Superior temporal gyrus (tissue), 1 donor: ENCODE measurements at regions not wholly inside any gene's neighbourhood (a gene's known extent, or its start where the extent isn't known, plus 50 kb on each side); places are given as distances from the start of the nearest gene placed in this dataset.

Experiments used
- DNase-seq: peaks from one replicate; pipeline ENCODE4 v3.0.0-alpha.2; 2016; ENCODE audit errors: extremely low spot score

DNA sequence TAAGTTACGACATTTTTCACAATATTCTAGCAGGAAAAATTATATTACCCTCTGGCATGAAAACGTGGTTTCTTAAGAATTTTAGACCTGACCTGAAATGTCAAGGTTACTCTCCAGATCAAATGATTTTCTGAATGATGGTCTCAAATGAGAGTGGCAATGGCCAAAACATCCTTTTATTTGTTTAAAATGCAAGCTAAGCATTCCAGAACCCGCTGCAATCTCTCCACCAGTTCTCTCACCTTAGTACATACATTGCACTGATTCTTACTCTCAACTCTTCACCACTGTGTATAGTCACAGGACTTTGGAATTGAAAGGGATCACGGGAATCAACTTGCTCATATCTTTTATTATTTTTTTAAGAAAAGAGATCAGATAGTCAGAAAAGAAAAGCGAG, 391.6 kb upstream of the LRATD1 start:
- no peak for DNase-seq

DNA sequence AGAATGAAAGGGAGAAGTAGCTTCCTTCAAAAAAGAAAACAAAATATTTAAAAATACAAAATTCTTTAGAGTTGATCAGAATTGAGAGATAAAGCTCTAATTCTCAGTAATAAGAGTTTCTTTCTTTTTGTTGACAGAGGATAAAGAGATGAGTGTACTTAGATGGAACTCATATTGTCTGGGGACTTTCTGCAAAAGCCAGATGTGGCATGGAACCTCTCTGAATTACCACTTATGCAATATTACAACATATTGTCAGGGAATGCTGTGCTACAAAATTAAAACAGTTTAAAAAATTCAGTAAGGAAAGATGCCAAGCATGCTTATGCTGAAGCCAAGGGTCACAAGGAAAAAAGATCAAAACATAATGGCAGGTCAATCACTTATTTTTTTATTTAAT, 386.6 kb upstream of the LRATD1 start:
- no peak for DNase-seq

DNA sequence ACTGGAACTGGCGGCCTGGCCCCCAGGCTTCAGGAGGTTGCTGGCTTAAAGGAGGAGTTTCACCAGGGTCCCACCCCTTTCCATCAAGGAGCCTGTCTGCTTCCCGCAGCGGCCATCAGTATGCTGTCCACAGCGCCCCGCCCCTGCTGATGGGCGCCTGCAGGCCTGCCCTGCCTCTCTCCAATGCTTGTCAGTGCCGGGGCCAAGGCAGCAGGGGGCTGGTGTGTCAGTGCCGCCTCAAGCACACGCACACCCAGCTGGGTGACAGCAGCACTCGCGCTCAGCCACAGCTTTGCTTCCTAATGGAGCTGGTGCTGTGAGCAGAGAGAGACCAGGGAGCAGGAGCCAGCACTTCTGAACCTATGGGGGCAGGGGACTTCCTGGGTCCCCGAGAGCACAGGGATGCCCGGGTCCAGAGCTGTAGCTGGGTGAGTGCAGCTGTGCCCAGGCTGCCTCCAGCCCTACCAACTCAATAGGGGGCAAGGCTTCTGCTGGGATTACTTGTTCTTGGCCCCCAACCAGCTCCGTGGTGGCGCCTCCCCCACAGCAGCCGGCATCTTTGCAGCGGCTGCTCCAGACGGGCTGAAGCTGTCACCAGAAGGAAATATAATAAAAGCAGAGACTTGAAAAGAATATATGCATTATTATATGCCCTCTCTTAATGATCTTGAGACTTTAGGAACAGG, 377.2 kb upstream of the LRATD1 start:
- no peak for DNase-seq

DNA sequence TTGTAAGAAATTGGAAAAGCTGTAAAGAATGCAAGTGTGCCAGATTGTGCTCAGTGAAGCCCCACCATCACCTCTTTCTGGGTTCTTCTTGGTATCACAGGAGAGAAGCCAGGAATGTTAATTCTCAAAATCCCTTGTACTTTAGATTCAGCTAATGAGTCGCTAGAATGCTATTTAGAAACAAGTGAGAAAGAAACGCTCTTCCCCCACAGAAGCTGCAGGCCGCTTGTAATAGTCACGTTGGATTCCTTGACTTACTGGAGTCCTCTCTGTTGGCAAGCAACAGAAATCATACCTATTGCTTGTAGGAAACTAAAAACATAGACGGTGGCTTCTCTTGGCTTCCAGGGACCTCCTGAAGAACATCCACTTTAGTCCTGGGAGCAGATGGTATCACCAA, 375.6 kb upstream of the LRATD1 start:
- peak; percentile 22 for DNase-seq

- DNase-seq: no peak
Measured at GRCh38 chr2:14257801-14258507, 374.6 kb upstream of the LRATD1 start.

DNA sequence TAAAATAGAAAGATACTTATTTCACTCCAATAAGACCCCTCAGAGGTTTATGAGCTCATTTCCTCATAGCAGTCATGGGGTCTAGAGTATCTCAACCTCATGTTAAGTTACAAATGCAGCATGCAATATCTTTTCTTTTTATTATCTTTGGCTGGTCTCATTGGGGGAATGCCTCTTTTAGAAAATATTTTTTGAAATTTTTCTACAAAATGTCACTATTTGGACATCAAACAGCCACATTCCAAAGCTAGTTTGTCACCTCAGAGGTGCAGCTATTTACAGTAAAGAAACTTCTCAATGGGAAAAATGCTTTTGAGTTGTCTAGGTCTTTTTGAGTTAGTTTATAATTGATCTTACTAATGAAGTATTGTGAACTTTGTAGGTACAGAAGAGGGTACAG, 370.7 kb upstream of the LRATD1 start:
- DNase-seq: no peak

DNA sequence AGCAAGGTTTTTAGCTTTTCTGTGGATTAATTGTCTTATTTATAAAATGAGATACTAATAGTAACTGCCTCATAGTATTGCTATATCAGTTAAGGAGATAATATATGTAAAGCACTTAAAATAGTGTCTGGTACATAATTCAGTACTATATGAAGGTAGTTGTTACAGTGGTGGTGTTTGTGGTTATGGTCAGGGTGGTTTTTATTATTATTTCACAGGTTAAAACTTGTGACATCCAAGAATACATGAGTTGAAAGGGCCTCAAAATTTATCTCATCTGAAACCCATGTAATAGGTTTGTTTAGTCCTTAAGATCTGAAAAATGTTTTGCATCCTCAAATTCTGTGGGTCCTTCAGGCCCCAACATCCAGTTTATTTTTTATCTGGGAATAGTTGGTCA, 369.5 kb upstream of the LRATD1 start:
- no peak for DNase-seq

DNA sequence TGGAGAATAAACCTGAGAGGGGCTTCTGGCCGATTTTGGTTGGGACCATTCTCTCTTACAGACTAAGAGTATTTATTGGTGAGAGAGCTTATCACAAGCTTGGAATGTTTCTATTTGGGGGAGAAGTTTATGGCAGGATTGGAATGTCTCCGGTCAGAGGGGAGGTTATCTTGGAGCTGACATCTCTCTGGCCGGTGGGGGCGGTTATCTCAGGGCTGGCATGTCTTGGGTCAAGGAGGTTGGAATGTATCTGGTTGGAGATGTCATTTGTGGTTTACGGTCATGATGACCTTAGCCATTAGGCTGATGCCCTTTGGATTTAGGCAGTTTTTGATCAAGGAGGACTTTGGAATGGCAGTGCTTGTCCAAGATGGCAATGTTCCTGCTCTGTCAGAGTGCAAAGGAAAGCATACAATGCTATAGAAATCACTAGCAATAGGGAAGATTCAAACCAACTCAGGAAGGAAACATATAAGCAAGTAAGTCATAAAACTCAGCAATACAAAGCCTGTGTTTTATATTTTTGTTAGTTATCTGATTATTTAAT, 362.4 kb upstream of the LRATD1 start:
- no peak for DNase-seq

GRCh38 chr2:14272396-14273075, 360.0 kb upstream of the LRATD1 start:
- DNase-seq: no peak

DNA sequence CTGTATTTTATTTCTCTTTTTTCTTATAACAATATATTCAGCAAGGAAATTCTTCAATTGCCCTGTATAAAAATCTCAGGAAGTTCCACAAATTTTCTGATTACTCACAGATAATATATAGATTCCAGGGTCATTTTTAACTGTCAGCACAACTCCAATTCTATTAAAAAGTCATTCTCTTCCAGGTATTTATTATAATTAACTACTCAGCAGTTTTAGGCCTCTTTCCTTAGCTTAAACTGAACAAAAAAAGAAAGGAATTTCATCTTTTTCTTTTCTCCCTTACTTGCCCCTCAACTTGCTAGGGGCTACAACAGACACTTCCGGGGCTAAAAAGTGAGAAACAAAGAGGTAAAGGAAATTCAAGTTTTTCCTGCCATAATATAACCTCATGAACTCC, 358.9 kb upstream of the LRATD1 start:
- DNase-seq: no peak

- no peak for DNase-seq
Measured at GRCh38 chr2:14284244-14284643, 348.3 kb upstream of the LRATD1 start.

- no peak for DNase-seq
Measured at GRCh38 chr2:14285812-14286211, 346.7 kb upstream of the LRATD1 start.

- DNase-seq: no peak
Measured at GRCh38 chr2:14288016-14288415, 344.5 kb upstream of the LRATD1 start.

DNA sequence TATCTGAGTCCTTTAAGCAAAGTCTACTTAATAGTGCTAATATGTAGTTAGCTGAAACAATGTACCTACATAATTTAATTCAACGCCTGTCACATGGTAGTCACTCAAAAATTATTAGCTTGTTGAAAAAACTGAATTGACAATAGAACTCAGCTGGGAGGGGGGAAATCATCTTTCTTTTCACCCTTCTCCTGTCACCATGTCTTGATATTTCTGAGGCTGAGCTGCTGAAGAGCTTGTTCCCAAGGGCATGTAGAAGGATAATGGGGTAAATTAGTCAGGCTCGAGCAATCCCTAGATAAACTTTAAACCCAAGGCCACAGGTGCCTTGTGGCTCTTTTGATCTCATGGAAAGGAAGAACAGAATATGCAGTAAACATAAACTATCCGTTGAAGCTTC, 339.6 kb upstream of the LRATD1 start:
- no peak for DNase-seq

- no peak for DNase-seq
Measured at GRCh38 chr2:14297340-14297739, 335.2 kb upstream of the LRATD1 start.

DNA sequence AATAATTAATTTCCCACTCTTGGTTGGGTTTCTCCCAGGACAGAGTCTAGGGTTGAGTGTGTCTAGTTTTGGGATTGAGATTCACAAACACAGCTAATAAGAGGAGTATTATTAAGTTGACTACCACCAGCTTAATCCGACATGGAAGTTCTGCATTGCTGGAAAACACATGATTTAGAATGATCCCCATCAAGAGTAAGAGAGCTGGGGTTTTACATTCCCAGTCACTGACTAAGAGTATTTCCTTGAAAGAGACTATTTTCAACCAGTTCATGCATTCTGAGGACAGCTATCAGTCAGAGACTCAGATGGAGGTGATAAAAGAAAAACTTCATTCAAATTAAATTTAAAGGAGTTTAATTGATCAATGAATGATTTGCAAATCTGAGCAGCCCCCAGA, 334.6 kb upstream of the LRATD1 start:
- DNase-seq: no peak

GRCh38 chr2:14301331-14301730, 331.2 kb upstream of the LRATD1 start:
- DNase-seq: no peak

DNA sequence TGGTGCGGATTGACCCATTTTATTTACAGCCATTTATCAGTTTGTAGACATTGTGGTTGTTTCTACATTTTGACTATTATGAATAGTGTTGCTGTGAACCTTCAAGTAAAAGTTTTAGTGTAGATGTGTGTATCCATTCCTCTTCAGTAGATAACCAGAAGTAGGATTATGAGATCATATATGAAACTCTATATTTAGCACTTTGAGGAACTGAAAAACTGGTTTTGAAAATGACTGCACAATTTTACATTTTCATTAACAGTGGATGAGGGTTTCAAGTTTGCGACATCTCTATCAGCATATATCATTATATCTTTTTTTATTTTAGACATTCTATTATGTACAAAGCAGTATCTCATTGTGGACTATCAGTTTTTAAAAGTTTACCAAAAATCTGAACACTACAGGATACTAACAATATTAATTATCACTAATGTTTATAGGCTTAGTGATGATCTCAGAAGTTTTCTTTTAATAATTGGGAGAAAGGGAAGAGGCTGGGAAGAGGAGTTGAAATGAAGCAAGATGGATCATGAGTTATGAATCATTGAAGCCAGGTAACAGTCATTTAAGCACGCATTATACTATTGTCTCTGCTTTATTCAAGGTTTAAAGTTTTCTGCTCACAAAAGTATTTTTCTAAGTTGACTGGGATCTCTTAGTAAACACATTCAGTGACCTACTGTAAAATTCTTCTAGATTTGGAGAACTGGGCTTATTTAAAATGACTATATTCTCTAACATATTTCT, 329.0 kb upstream of the LRATD1 start:
- DNase-seq: no peak

- DNase-seq: no peak
Measured at GRCh38 chr2:14304326-14304725, 328.2 kb upstream of the LRATD1 start.

DNA sequence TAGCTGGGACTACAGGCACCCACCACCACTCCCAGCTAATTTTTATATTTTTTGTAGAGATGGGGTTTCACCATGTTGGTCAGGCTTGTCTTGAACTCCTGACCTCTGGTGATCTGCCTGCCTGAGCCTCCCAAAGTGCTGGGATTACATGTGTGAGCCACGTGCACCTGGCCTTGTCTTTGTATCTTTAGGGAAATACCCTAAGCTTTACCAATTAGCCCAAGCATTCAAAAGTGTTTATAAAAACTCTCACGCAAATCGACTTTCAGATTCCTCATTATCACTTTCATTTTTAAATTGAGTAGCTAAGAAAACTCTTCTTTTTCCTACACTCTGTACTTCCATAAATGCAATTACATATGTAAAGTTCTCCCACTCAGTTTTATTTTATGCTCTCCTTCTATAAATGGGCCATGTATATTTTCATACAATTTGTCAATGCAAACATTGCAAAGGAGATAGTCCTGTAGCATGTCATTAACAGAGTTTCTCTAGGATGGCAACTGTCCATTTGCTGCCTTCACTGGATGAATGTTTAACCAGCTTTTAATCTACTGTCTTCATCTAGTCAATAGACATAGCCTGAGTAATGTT, 326.2 kb upstream of the LRATD1 start:
- no peak for DNase-seq

DNA sequence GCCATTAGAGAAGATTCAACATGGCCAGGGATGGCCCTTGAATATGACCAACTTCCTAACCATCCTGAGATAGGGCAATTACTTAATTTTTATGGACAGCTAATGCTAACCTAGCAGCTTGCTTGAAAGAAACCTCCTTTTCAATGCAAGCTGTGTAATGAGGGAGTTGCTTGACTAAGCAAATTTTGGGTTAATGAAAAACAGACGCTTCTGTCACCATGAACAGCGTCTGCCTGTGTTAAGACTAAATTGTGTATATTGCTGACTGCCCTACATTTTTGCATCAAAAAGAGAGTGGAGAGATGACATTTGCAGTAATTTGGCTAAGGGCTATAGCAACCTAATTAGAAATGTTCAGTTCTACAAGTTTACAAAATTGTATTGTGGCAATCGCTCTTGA, 319.2 kb upstream of the LRATD1 start:
- no peak for DNase-seq

GRCh38 chr2:14316594-14316993, 315.9 kb upstream of the LRATD1 start:
- no peak for DNase-seq
